ENCODE measurements at regions not wholly inside any gene's neighbourhood (a gene's known extent, or its start where the extent isn't known, plus 50 kb on each side); places are given as distances from the start of the nearest gene placed in this dataset.

- TF ChIP-seq, protein P1, sequence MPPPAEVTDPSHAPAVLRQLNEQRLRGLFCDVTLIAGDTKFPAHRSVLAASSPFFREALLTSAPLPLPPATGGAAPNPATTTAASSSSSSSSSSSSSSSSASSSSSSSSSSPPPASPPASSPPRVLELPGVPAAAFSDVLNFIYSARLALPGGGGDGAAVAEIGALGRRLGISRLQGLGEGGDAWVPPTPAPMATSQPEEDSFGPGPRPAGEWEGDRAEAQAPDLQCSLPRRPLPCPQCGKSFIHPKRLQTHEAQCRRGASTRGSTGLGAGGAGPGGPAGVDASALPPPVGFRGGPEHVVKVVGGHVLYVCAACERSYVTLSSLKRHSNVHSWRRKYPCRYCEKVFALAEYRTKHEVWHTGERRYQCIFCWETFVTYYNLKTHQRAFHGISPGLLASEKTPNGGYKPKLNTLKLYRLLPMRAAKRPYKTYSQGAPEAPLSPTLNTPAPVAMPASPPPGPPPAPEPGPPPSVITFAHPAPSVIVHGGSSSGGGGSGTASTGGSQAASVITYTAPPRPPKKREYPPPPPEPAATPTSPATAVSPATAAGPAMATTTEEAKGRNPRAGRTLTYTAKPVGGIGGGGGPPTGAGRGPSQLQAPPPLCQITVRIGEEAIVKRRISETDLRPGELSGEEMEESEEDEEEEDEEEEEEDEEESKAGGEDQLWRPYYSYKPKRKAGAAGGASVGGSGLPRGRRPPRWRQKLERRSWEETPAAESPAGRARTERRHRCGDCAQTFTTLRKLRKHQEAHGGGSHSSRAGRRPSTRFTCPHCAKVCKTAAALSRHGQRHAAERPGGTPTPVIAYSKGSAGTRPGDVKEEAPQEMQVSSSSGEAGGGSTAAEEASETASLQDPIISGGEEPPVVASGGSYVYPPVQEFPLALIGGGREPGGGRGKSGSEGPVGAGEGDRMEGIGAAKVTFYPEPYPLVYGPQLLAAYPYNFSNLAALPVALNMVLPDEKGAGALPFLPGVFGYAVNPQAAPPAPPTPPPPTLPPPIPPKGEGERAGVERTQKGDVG (CRISPR knock-in tag; IDR thresholded peaks at IDR 0.05; ENCODE audit: borderline replicate concordance), result no peak
- TF ChIP-seq, protein P2, sequence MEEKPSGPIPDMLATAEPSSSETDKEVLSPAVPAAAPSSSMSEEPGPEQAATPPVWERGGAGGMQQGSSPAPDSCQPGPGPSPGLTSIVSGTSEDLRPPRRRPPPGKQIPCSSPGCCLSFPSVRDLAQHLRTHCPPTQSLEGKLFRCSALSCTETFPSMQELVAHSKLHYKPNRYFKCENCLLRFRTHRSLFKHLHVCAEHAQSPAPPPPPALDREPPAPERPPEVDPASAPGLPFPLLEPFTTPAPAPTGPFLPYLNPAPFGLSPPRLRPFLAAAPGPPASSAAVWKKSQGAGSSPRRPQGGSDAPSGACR (CRISPR knock-in tag; IDR thresholded peaks at IDR 0.05), result no peak
- 0 out of 2 replicates have a peak, but pooled peaks have one; percentile 37 for TF ChIP-seq ZBTB7B (CRISPR knock-in tag; IDR thresholded peaks at IDR 0.05)
- TF ChIP-seq, protein P3, sequence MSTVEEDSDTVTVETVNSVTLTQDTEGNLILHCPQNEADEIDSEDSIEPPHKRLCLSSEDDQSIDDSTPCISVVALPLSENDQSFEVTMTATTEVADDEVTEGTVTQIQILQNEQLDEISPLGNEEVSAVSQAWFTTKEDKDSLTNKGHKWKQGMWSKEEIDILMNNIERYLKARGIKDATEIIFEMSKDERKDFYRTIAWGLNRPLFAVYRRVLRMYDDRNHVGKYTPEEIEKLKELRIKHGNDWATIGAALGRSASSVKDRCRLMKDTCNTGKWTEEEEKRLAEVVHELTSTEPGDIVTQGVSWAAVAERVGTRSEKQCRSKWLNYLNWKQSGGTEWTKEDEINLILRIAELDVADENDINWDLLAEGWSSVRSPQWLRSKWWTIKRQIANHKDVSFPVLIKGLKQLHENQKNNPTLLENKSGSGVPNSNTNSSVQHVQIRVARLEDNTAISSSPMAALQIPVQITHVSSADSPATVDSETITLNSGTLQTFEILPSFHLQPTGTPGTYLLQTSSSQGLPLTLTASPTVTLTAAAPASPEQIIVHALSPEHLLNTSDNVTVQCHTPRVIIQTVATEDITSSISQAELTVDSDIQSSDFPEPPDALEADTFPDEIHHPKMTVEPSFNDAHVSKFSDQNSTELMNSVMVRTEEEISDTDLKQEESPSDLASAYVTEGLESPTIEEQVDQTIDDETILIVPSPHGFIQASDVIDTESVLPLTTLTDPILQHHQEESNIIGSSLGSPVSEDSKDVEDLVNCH (CRISPR knock-in tag; IDR thresholded peaks at IDR 0.05), result no peak
- no peak for TF ChIP-seq HMG20A (CRISPR knock-in tag; IDR thresholded peaks at IDR 0.05; ENCODE audit: borderline replicate concordance)
- TF ChIP-seq XBP1 (CRISPR knock-in tag; IDR thresholded peaks at IDR 0.05), result no peak
- no peak for TF ChIP-seq ZFP37 (CRISPR knock-in tag; IDR thresholded peaks at IDR 0.05; ENCODE audit: borderline replicate concordance)
- TF ChIP-seq, protein P4, sequence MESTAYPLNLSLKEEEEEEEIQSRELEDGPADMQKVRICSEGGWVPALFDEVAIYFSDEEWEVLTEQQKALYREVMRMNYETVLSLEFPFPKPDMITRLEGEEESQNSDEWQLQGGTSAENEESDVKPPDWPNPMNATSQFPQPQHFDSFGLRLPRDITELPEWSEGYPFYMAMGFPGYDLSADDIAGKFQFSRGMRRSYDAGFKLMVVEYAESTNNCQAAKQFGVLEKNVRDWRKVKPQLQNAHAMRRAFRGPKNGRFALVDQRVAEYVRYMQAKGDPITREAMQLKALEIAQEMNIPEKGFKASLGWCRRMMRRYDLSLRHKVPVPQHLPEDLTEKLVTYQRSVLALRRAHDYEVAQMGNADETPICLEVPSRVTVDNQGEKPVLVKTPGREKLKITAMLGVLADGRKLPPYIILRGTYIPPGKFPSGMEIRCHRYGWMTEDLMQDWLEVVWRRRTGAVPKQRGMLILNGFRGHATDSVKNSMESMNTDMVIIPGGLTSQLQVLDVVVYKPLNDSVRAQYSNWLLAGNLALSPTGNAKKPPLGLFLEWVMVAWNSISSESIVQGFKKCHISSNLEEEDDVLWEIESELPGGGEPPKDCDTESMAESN (CRISPR knock-in tag; conservative IDR thresholded peaks at IDR 0.05), result no peak
- no peak for TF ChIP-seq ZNF275 (CRISPR knock-in tag; IDR thresholded peaks at IDR 0.05; ENCODE audit: borderline replicate concordance)
- TF ChIP-seq CBX2 (IDR thresholded peaks at IDR 0.05; ENCODE audit: low read depth, low read length), result no peak
- no peak for TF ChIP-seq CBX2 (CRISPR knock-in tag; IDR thresholded peaks at IDR 0.05; ENCODE audit: low read depth)
- peak; percentile 55; the same call in 1 of the 2 replicates for TF ChIP-seq ARNT2 (CRISPR knock-in tag; IDR thresholded peaks at IDR 0.05; ENCODE audit: low read depth)
- TF ChIP-seq PPARG (CRISPR knock-in tag; conservative IDR thresholded peaks at IDR 0.05), result no peak
- no peak for TF ChIP-seq ZNF660 (CRISPR knock-in tag; IDR thresholded peaks at IDR 0.05; ENCODE audit: borderline replicate concordance, low read depth)
- peak; percentile 54; the same call in 1 of the 2 replicates for TF ChIP-seq RARA (CRISPR knock-in tag; IDR thresholded peaks at IDR 0.05)
Measured at GRCh38 chr2:64750817-64751285, 97.1 kb upstream of the SERTAD2 start (continued).

Measured in HepG2 (cell line).